HK-2 (cell line): ENCODE measurements at regions not wholly inside any gene's neighbourhood (a gene's known extent, or its start where the extent isn't known, plus 50 kb on each side); places are given as distances from the start of the nearest gene placed in this dataset.

Source experiments
- DNase-seq: peaks from one replicate; pipeline ENCODE4 v3.0.0-alpha.2; 2018; ENCODE audit not compliant: unreplicated experiment

DNA sequence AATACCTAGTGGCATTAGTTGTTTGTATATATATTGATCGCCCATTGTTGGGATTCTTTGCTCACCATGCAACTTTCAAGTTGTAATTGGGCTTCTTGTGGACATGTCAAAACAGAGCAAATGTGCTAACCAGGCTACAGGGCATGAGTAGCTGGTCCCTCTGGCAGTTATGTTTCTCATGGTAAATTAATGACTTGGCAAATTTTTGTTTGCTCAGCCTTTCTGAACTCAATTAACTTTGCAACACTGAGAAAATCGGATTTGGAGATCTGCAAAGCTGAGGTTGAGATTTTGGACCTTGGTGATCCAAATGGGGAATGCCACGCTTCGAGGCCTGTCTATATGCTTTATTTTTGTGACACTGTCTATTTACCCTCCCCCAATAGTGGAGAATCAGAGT is 138.5 kb upstream of the PIRT start:
- DNase-seq, result no peak

DNA sequence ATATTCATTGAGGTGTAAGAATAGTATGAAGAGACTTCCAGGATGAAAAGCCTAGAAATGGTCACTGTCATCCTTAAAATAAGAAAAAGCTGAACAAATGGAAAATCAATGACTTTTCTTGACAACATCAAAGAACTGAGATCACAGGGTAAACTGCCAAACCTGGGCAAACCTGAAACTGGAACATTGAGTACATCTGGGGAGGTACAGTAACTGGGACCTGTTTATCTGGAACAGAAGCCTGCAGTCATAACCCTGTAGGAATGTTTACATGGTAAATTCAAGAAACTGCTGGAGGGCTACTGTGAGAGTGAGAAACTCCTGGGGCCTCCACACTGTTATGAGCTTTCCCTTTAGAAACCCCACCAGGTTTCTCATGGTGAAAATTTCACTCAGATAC is 130.1 kb upstream of the PIRT start:
- DNase-seq, result no peak

DNA sequence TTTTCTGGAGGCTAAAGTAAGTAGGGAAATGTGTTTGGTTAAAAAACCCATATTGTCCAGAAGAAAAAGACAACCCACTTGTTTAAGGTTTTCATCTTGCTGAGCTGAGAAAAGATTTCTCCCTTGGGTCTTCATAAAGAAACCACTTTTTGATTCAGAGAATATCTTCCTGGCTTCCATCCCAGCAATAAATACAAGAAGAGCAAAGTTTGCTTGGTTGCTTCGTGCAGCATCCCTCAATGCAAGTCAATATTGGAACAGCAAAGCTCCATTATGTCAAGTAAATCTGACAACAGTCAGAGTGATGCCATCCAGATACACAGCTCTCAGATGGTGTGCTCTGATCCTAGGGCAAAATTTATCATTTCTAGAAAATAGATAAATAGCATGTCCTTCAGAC is 118.9 kb upstream of the PIRT start:
- no peak for DNase-seq

- no peak for DNase-seq
Measured at GRCh38 chr17:10944819-10945218, 106.9 kb upstream of the PIRT start.

DNA sequence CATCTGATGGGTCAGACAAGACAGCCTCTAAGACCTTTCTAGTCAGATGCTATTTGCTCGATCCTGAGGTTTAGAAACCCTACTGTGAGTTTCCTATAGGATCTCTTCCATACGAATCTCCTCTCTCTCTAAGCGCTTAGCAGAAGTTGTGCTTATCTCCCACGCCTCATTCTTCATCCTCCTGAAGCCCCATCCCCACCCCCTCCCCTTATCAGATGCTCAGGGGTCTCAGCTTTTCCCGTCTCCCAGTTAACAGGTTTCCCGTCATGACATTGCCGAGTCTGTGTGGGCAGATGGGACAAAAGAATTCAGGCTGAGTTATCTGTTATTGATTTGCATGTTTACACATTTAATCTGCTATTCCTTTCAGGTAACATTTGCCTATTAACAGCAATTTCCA is 99.0 kb upstream of the PIRT start:
- no peak for DNase-seq

DNA sequence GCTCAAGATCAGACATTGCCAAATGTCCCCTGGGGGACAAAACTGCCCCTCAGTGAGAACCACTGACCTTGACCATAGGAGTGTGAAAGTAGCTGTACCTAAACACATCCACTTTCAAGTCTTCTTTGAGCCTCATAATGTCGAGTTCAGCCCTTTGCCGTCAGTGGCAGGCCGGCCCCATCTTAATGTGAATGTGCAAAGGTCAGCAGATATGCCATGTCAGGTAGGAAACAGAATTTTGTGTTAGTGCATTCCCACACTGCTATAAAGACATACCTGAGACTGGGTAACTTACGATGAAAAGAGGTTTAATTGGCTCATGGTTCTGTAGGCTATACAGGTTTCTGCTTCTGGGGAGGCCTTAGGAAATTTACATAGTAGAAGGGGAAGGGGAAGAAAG is 95.1 kb upstream of the PIRT start:
- DNase-seq, result no peak

- no peak for DNase-seq
Measured at GRCh38 chr17:10931133-10931532, 93.2 kb upstream of the PIRT start.

GRCh38 chr17:10927712-10928111 is 89.8 kb upstream of the PIRT start:
- DNase-seq, result no peak

DNA sequence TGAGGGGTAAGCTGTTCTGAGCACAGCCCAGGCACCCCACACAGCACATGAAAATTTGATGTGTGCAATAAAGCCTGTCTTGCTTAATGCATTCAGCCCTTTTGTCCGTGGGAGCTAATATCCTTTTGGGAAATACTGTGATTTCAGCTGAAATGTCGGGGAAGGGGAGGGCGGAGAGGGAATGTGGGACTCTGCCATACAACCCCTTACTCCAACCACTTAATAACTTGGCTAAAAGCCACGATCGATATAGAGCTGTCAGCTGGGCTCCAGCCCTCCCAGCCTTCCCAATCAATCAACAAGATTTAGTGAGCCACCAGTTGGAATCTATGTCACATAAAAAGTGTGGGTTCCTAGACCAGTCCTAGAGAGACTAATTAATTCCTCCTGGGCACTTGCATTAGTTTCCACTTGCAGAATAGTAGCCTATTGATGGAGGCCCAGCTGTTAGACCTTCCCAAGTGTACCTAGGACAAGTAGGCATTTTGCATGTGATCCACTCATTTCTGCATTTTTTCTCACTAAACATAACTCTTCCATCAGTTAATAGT is 82.7 kb upstream of the PIRT start:
- no peak for DNase-seq

GRCh38 chr17:10907370-10907769 is 69.5 kb upstream of the PIRT start:
- no peak for DNase-seq

DNA sequence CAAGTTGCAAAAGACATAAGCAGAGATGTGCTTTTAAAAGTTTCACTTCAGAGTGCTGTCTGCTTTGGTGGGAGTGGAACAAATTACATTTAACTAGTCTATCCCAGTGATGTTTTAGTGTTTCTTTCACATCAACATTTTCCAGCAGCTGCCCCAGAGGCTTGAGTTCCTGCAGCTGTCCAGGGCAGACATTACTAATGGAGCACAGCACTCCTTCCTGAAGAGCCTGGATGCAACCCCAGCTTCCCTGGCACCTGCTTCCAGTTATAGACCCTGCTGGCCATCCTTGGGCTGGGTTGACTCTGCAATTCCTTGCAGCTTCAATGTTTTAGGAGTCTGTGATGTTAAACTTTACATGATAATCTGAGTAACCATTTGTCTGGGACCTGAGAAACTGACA is 61.4 kb upstream of the PIRT start:
- DNase-seq, result no peak

DNA sequence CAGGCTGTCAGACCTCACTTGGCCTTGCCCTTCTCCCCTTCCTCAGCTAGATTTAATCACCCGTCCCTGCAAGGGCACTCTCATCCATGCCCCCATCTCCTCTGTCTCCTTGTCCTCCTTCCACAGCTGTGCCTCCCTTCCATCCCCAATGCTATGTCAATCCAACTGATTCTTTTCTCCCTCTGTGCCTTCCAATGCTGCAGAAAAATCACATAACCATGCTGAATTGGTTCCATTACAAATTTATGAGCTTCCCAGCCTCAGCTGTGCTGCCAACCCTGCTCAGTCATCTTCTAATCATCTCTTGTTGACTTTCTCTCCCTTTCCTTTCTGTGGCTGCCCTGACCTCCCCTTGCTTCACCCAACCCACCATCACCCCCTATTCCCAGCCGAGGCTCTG is 56.3 kb upstream of the PIRT start:
- DNase-seq, result no peak

DNA sequence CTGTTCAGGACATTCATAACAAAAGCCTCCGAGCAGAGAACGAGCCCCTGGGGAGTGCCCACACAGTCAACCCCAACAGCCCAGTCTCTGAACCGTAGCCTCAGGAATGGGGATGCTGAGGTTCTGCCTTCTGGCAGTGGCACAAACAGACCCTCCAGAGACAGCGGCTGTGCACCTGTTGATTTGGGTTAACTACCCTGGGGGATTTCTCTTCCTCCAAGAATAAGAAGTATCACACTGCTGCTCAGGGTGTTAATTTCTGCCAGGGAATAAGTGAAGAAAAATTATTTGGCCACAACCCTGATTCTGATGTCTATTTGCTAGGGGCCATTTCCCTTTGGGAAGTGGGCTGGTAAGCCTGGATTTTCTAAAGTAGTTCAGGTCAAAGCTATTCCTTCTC is 51.0 kb upstream of the PIRT start:
- DNase-seq, result no peak
